ENCODE measurements at regions not wholly inside any gene's neighbourhood (a gene's known extent, or its start where the extent isn't known, plus 50 kb on each side); places are given as distances from the start of the nearest gene placed in this dataset.
"Not testable (repeated sequence)": the region's sequence is repeated elsewhere in the genome, so short reads cannot be mapped to it uniquely, and the experiment has no call there.

GRCh38 chr5:56305001-56305950 lies 72.1 kb upstream of the ANKRD55 start:
- TF ChIP-seq CTCF (IDR thresholded peaks at IDR 0.05) (no peak), ZFX (IDR thresholded peaks at IDR 0.05; ENCODE audit: borderline replicate concordance) (no peak)
- H3K27ac ChIP-seq = no peak overlapping the region

- no peak overlapping the region for H3K27ac ChIP-seq
- TF ChIP-seq CTCF (IDR thresholded peaks at IDR 0.05) (no peak), ZFX (IDR thresholded peaks at IDR 0.05; ENCODE audit: borderline replicate concordance) (no peak)
Measured at GRCh38 chr5:56303511-56303910, 70.4 kb upstream of the ANKRD55 start.

GRCh38 chr5:56302027-56302426 lies 68.9 kb upstream of the ANKRD55 start:
- TF ChIP-seq CTCF (IDR thresholded peaks at IDR 0.05) (no peak), ZFX (IDR thresholded peaks at IDR 0.05; ENCODE audit: borderline replicate concordance) (no peak)

GRCh38 chr5:56301069-56301468 lies 67.9 kb upstream of the ANKRD55 start:
- no peak overlapping the region for H3K27ac ChIP-seq
- TF ChIP-seq ZFX (IDR thresholded peaks at IDR 0.05; ENCODE audit: borderline replicate concordance) = no peak

More at GRCh38 chr5:56302027-56302426, 68.9 kb upstream of the ANKRD55 start:
- no peak overlapping the region for H3K27ac ChIP-seq

GRCh38 chr5:56299212-56299611 lies 66.1 kb upstream of the ANKRD55 start:
- TF ChIP-seq CTCF (IDR thresholded peaks at IDR 0.05) (no peak), ZFX (IDR thresholded peaks at IDR 0.05; ENCODE audit: borderline replicate concordance) (no peak)
- no peak overlapping the region for H3K27ac ChIP-seq

GRCh38 chr5:56298336-56299090 lies 65.4 kb upstream of the ANKRD55 start:
- TF ChIP-seq CTCF (IDR thresholded peaks at IDR 0.05) = no peak

GRCh38 chr5:56297851-56298250 lies 64.7 kb upstream of the ANKRD55 start:
- no peak overlapping the region for H3K27ac ChIP-seq
- no peak for TF ChIP-seq ZFX (IDR thresholded peaks at IDR 0.05; ENCODE audit: borderline replicate concordance)
- TF ChIP-seq CTCF (IDR thresholded peaks at IDR 0.05) = no peak

More at GRCh38 chr5:56298336-56299090, 65.4 kb upstream of the ANKRD55 start:
- H3K27ac ChIP-seq = no peak overlapping the region

GRCh38 chr5:56295311-56295710 lies 62.2 kb upstream of the ANKRD55 start:
- H3K27ac ChIP-seq = not testable (repeated sequence)
